LNCaP clone FGC (cell line): ENCODE measurements at regions not wholly inside any gene's neighbourhood (a gene's known extent, or its start where the extent isn't known, plus 50 kb on each side); places are given as distances from the start of the nearest gene placed in this dataset.

Experiments used
- DNase-seq: peaks from one replicate; pipeline ENCODE4 v3.0.0-alpha.2; 2011; ENCODE audit warnings: low read depth
- H3K4me3 ChIP-seq: 2 replicates; pipeline ENCODE4 v1.5.1; 2011; ENCODE audit warnings: mild to moderate bottlenecking, low read depth, low read length, control low read depth
- CTCF ChIP-seq: IDR thresholded peaks from 2 replicates; pipeline ENCODE4 v1.5.1; 2012; ENCODE audit warnings: mild to moderate bottlenecking; ENCODE audit not compliant: control insufficient read depth, insufficient read depth; ENCODE audit errors: extremely low read depth

GRCh38 chr14:31947680-31948595 lies 129.2 kb upstream of the ARHGAP5 start:
- no peak overlapping the region for H3K4me3 ChIP-seq
- no peak for TF ChIP-seq CTCF
- no peak for DNase-seq

GRCh38 chr14:31949709-31950108 lies 127.4 kb upstream of the ARHGAP5 start:
- TF ChIP-seq CTCF: no peak
- H3K4me3 ChIP-seq: no peak overlapping the region
- no peak for DNase-seq

GRCh38 chr14:31950331-31950730 lies 126.8 kb upstream of the ARHGAP5 start:
- DNase-seq: no peak
- no peak for TF ChIP-seq CTCF
- no peak overlapping the region for H3K4me3 ChIP-seq

GRCh38 chr14:31950764-31951637 lies 126.1 kb upstream of the ARHGAP5 start:
- no peak overlapping the region for H3K4me3 ChIP-seq

GRCh38 chr14:31951638-31951964 lies 125.5 kb upstream of the ARHGAP5 start:
- H3K4me3 ChIP-seq: no peak overlapping the region
- TF ChIP-seq CTCF: no peak
- DNase-seq: no peak

More at GRCh38 chr14:31950764-31951637, 126.1 kb upstream of the ARHGAP5 start:
- no peak for DNase-seq
- no peak for TF ChIP-seq CTCF

GRCh38 chr14:31952573-31952972 lies 124.5 kb upstream of the ARHGAP5 start:
- no peak overlapping the region for H3K4me3 ChIP-seq
- DNase-seq: no peak
- no peak for TF ChIP-seq CTCF
